ENCODE measurements at regions not wholly inside any gene's neighbourhood (a gene's known extent, or its start where the extent isn't known, plus 50 kb on each side); places are given as distances from the start of the nearest gene placed in this dataset.

GRCh38 chr1:227449051-227449450 is 114.3 kb upstream of the ZNF678 start:
- TF ChIP-seq, protein P1, sequence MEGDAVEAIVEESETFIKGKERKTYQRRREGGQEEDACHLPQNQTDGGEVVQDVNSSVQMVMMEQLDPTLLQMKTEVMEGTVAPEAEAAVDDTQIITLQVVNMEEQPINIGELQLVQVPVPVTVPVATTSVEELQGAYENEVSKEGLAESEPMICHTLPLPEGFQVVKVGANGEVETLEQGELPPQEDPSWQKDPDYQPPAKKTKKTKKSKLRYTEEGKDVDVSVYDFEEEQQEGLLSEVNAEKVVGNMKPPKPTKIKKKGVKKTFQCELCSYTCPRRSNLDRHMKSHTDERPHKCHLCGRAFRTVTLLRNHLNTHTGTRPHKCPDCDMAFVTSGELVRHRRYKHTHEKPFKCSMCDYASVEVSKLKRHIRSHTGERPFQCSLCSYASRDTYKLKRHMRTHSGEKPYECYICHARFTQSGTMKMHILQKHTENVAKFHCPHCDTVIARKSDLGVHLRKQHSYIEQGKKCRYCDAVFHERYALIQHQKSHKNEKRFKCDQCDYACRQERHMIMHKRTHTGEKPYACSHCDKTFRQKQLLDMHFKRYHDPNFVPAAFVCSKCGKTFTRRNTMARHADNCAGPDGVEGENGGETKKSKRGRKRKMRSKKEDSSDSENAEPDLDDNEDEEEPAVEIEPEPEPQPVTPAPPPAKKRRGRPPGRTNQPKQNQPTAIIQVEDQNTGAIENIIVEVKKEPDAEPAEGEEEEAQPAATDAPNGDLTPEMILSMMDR (IDR thresholded peaks at IDR 0.05; ENCODE audit: insufficient read depth, low read length, poor library complexity, severe bottlenecking): peak; percentile 27
- H3K36me3 ChIP-seq (ENCODE audit: control insufficient read depth, insufficient read depth, low read length): no peaks in the 10 kb centered on the region
- no peak overlapping the region for H3K4me3 ChIP-seq (ENCODE audit: low read depth, low read length)
- peaks cover 3% of the 10 kb centered on the region for H3K27me3 ChIP-seq (ENCODE audit: control insufficient read depth, insufficient read depth, low read length)
- no peak for DNase-seq (ENCODE audit: low read depth)

DNA sequence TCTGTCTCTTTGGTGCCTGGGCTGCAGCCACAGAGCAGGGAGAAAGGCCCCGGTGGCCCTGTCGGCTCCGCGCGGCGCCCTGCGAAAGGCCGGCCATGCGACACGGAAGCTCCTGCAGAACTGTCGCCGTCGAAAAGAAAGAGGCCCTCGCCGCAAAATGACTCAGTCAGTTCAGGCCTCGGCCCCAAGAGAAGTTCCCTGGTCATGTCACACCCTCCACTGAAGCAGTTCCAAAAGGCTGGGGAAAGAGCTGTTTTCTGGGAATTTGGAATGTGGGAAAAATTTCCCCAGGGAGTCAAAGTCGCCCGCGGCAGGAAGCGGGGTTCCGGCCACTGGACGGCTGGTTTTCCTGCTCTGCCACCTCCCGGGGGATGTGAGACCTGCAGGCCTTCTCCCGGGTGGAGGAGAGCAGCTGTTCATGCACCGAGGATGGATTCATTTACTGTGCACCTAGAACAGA is 115.8 kb upstream of the ZNF678 start:
- no peak for DNase-seq (ENCODE audit: low read depth)
- no peak overlapping the region for H3K4me3 ChIP-seq (ENCODE audit: low read depth, low read length)
- no peaks in the 10 kb centered on the region for H3K27me3 ChIP-seq (ENCODE audit: control insufficient read depth, insufficient read depth, low read length)
- TF ChIP-seq, protein P1 (IDR thresholded peaks at IDR 0.05; ENCODE audit: insufficient read depth, low read length, poor library complexity, severe bottlenecking): peak; percentile 67
- H3K36me3 ChIP-seq (ENCODE audit: control insufficient read depth, insufficient read depth, low read length): no peaks in the 10 kb centered on the region

- no peak for DNase-seq (ENCODE audit: low read depth)
- TF ChIP-seq, protein P1 (IDR thresholded peaks at IDR 0.05; ENCODE audit: insufficient read depth, low read length, poor library complexity, severe bottlenecking): no peak
- no peaks in the 10 kb centered on the region for H3K27me3 ChIP-seq (ENCODE audit: control insufficient read depth, insufficient read depth, low read length)
- H3K4me3 ChIP-seq (ENCODE audit: low read depth, low read length): no peak overlapping the region
- no peaks in the 10 kb centered on the region for H3K36me3 ChIP-seq (ENCODE audit: control insufficient read depth, insufficient read depth, low read length)
Observed at GRCh38 chr1:227445746-227446145, 117.6 kb upstream of the ZNF678 start.

DNA sequence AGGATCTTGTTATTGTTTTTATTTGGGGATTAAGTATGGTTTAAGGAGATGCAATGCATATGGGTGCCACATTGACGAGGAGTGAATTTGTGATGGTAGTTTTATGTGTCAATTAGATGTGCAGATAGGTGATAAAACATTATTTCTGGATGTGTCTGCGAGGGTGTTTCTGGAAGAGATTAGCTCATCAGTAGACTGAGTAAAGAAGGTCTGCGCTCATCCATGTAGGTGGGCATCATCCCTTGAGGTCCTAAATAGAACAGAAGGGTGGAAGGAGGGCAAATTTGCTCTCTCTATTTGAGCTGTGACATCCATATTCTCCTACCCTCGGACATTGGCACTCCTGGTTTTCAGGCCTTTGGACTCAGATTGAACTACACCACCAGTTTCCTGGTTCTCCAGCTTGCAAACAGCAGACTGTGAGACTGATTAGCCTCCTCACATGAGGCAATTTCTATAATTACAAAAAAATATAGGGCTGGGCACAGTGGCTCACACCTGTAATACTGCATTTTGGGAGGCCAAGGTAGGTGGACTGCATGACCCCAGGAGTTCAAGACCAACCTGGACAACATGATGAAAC is 118.2 kb upstream of the ZNF678 start:
- TF ChIP-seq, protein P1 (IDR thresholded peaks at IDR 0.05; ENCODE audit: insufficient read depth, low read length, poor library complexity, severe bottlenecking): no peak
- Histone ChIP-seq H3K4me3 (ENCODE audit: low read depth, low read length) (no peak overlapping the region), H3K27me3 (ENCODE audit: control insufficient read depth, insufficient read depth, low read length) (no peaks in the 10 kb centered on the region), H3K36me3 (ENCODE audit: control insufficient read depth, insufficient read depth, low read length) (no peaks in the 10 kb centered on the region)
- no peak for DNase-seq (ENCODE audit: low read depth)

DNA sequence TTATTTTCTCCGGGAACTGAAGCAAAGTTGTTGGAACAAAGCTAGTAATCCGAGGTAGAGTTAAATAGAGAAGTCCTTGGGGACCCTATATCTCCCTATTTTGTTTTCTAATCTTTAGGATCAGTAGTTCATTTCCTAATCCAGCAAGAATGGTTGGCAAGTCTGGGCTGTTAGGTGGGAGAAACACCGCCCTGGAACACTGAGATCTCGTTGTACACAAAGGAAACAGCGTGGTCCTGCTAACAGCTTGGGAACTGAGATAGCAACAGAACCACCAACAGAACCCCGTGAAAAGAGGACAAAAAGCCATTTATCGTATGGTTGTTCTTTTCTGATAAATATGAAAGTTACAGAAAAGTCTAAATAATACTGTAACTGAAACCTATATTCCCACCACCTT is 121.9 kb upstream of the CDC42BPA start:
- no peaks in the 10 kb centered on the region for H3K36me3 ChIP-seq (ENCODE audit: control insufficient read depth, insufficient read depth, low read length)
- TF ChIP-seq, protein P1 (IDR thresholded peaks at IDR 0.05; ENCODE audit: insufficient read depth, low read length, poor library complexity, severe bottlenecking): no peak
- no peak overlapping the region for H3K4me3 ChIP-seq (ENCODE audit: low read depth, low read length)
- H3K27me3 ChIP-seq (ENCODE audit: control insufficient read depth, insufficient read depth, low read length): no peaks in the 10 kb centered on the region
- DNase-seq (ENCODE audit: low read depth): no peak

DNA sequence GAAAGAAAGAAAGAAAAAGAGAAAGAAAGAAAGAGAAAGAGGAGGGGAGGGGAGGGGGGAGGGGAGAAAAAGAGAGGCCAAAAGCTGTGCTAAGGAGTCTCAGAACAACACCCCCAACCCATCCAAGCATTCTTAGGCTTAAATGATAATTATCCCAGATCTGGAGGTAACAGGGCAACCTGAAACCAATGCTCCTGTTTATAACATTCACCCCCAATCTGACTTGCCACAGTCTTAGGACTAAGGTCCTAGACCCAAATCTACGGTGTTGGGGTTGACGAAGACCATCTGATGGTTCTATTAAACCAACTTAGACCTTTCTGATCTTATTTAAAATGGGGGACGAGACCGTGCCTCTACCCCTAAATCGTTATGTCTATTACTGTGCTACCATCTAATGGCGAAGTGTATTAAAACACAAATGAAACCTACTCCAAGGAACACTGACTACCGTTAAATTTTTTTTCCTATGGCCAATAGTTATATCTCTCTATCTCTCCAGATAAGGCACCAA is 119.3 kb upstream of the CDC42BPA start:
- Histone ChIP-seq H3K27me3 (ENCODE audit: control insufficient read depth, insufficient read depth, low read length) (no peaks in the 10 kb centered on the region), H3K36me3 (ENCODE audit: control insufficient read depth, insufficient read depth, low read length) (no peaks in the 10 kb centered on the region), H3K4me3 (ENCODE audit: low read depth, low read length) (peak overlapping the region; percentile 9)
- DNase-seq (ENCODE audit: low read depth): no peak
- TF ChIP-seq, protein P1 (IDR thresholded peaks at IDR 0.05; ENCODE audit: insufficient read depth, low read length, poor library complexity, severe bottlenecking): peak; percentile 26

All from kidney epithelial cell (primary cell).